AG10803 (cell line): ENCODE measurements at regions not wholly inside any gene's neighbourhood (a gene's known extent, or its start where the extent isn't known, plus 50 kb on each side); places are given as distances from the start of the nearest gene placed in this dataset.

Experiments used
- DNase-seq: peaks from one replicate; pipeline ENCODE4 v3.0.0; 2010; ENCODE audit warnings: low read depth
- H3K4me3 ChIP-seq: 2 replicates; pipeline ENCODE4 v1.5.1; 2011; ENCODE audit warnings: mild to moderate bottlenecking, low read length, control low read depth
- CTCF ChIP-seq: conservative IDR thresholded peaks from 2 replicates; pipeline ENCODE4 v1.5.1; 2011; ENCODE audit warnings: mild to moderate bottlenecking, low read length, control low read depth, inconsistent platforms

- no peak for DNase-seq
- no peak for TF ChIP-seq CTCF
Measured at GRCh38 chr9:4423207-4423610, 67.1 kb upstream of the SLC1A1 start.

GRCh38 chr9:4422495-4422894 lies 67.8 kb upstream of the SLC1A1 start:
- no peak for TF ChIP-seq CTCF
- no peak overlapping the region for H3K4me3 ChIP-seq
- no peak for DNase-seq

More at GRCh38 chr9:4423207-4423610, 67.1 kb upstream of the SLC1A1 start:
- no peak overlapping the region for H3K4me3 ChIP-seq

GRCh38 chr9:4421847-4422246 lies 68.4 kb upstream of the SLC1A1 start:
- DNase-seq, result no peak
- no peak for TF ChIP-seq CTCF
- no peak overlapping the region for H3K4me3 ChIP-seq

- no peak for DNase-seq
- no peak for TF ChIP-seq CTCF
- no peak overlapping the region for H3K4me3 ChIP-seq
Measured at GRCh38 chr9:4420351-4420750, 69.9 kb upstream of the SLC1A1 start.

- DNase-seq, result peak; percentile 92
- no peak for TF ChIP-seq CTCF
- no peak overlapping the region for H3K4me3 ChIP-seq
Measured at GRCh38 chr9:4417578-4418325, 72.5 kb upstream of the SLC1A1 start.

GRCh38 chr9:4416467-4416866 lies 73.8 kb upstream of the SLC1A1 start:
- DNase-seq, result no peak
- H3K4me3 ChIP-seq, result no peak overlapping the region
- no peak for TF ChIP-seq CTCF

- peak; percentile 38 for DNase-seq
Measured at GRCh38 chr9:4415281-4415680, 75.0 kb upstream of the SLC1A1 start.

More at GRCh38 chr9:4415281-4415680, 75.0 kb upstream of the SLC1A1 start:
- TF ChIP-seq CTCF, result no peak
- H3K4me3 ChIP-seq, result no peak overlapping the region
